Bronchial epithelial cell (primary cell): ENCODE measurements at regions not wholly inside any gene's neighbourhood (a gene's known extent, or its start where the extent isn't known, plus 50 kb on each side); places are given as distances from the start of the nearest gene placed in this dataset.
A peak's percentile ranks its signal among the peaks of the same experiment; 100 is the strongest.

Experiments
- DNase-seq: peaks from one replicate; pipeline ENCODE4 v3.0.0-alpha.2; 2010; ENCODE audit warnings: low read depth
- FAIRE-seq: peaks from 2 replicates; lab custom pipeline; 2011; peaks lifted over from hg19 to GRCh38; lab: Jason Lieb, UNC
- H3K27me3 ChIP-seq: 2 replicates; pipeline ENCODE4 v1.5.1; 2011; ENCODE audit warnings: low read length; ENCODE audit not compliant: control insufficient read depth, insufficient read depth
- H3K36me3 ChIP-seq: 2 replicates; pipeline ENCODE4 v1.5.1; 2011; ENCODE audit warnings: low read length; ENCODE audit not compliant: control insufficient read depth, insufficient read depth
- H3K4me3 ChIP-seq: 2 replicates; pipeline ENCODE4 v1.5.1; 2011; ENCODE audit warnings: mild to moderate bottlenecking, low read depth, low read length, control low read depth
- TF ChIP-seq, protein P1 (sequence below): IDR thresholded peaks from 2 replicates; pipeline ENCODE4 v1.5.1; 2011; ENCODE audit warnings: mild to moderate bottlenecking, moderate library complexity, low read length, control low read depth, inconsistent platforms; ENCODE audit not compliant: insufficient read depth, severe bottlenecking

DNA sequence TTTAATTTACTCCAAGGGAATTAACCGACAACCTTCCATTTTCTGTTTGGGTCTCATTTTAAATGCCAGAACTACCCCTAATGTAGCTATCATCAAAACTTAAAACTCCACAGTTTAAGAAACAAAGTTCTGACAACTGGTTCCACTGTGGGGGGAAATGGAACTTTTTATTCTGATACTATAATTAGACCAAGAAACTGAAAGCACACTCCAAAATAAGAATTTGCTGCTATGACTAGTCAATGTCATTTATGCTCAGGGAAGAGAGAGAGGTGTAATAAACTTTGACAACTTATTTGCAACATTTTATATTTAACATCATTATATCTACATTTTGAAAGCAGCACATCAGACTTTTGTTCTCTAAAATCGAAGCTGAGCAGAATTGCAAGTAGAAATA lies 169.2 kb downstream of the ANXA2 start:
- no peak for FAIRE-seq
- no peak for DNase-seq
- TF ChIP-seq, protein P1, sequence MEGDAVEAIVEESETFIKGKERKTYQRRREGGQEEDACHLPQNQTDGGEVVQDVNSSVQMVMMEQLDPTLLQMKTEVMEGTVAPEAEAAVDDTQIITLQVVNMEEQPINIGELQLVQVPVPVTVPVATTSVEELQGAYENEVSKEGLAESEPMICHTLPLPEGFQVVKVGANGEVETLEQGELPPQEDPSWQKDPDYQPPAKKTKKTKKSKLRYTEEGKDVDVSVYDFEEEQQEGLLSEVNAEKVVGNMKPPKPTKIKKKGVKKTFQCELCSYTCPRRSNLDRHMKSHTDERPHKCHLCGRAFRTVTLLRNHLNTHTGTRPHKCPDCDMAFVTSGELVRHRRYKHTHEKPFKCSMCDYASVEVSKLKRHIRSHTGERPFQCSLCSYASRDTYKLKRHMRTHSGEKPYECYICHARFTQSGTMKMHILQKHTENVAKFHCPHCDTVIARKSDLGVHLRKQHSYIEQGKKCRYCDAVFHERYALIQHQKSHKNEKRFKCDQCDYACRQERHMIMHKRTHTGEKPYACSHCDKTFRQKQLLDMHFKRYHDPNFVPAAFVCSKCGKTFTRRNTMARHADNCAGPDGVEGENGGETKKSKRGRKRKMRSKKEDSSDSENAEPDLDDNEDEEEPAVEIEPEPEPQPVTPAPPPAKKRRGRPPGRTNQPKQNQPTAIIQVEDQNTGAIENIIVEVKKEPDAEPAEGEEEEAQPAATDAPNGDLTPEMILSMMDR, result no peak
- peaks cover 17% of the 10 kb centered on the region for H3K27me3 ChIP-seq
- no peak overlapping the region for H3K4me3 ChIP-seq
- H3K36me3 ChIP-seq, result no peaks in the 10 kb centered on the region

DNA sequence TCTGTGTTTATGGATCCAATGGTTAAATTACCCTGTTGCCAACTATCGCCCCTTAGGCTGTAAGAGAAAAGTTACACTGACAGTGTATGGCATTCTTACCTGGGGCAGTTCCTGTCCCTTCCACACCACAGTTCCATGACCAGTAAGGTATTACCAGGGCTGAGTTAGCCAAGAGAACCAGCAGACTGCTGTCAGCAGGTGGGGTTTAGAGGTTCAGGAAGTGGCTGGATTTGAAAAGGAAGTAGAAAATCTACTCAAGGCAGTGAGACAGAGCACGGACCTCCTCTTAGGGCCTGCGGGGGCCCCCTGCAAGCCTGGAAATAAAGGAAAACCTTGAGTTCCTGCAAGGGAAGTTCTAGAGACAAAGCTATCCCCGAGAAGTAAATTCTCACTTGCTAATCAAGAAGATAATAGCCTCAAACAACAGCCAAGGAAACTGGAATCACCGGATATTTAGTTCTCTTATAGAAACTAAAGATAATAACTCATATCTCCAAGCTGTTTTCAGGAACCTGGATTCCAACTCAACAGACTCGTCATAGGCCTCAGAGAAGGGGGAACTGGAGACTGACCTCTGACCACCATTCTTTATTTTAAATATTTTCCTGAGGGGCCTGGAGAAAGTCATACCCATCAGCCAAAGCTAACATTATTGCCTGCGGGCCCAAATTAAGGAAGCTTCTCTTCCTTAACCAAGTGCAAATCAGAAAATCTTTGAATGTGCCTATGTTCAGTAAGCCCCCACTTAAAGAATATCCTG lies 161.7 kb downstream of the ANXA2 start:
- no peak overlapping the region for H3K4me3 ChIP-seq
- DNase-seq (no peak), FAIRE-seq (no peak)
- H3K36me3 ChIP-seq, result no peaks in the 10 kb centered on the region
- TF ChIP-seq, protein P1, result no peak
- peaks cover 3% of the 10 kb centered on the region for H3K27me3 ChIP-seq

DNA sequence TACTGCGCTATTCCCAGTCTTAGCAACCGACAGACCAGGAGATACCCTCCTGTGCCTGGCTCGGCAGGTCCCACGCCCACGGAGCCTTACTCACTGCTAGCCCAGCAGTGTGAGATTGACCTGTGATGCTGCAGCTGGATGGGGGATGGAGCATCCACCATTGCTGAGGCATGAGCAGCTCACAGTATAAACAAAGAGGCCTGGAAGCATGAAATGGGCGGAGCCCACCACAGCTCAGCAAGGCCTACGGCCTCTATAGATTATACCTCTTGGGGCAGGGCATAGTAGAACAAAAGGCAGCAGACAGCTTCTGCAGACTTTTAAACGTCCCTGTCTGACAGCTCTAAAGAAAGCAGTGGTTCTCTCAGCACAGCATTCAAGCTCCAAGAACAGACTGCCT lies 160.3 kb downstream of the ANXA2 start:
- H3K36me3 ChIP-seq, result no peaks in the 10 kb centered on the region
- peak; percentile 22 for DNase-seq
- peaks cover 2% of the 10 kb centered on the region for H3K27me3 ChIP-seq
- no peak for FAIRE-seq
- no peak overlapping the region for H3K4me3 ChIP-seq
- TF ChIP-seq, protein P1, result no peak

DNA sequence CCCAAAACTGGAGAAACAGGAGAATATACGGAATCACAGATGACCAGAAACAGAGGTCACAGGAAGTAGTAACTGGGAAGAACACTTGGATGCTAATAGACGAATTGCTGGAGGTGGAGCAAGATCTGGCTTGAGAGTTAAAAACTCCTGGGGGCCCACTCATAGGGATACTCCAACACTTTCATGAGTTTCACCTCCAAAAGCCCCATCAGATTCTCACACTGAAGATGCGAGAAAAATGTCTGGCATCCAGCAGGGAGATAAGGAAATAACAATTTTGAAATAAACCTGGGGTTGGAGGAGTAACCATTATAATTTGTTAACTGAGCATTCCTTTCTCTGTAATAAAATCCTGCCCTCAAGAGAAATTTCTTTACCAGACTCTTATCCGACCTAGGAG lies 154.0 kb downstream of the ANXA2 start:
- no peak for DNase-seq
- FAIRE-seq, result no peak
- no peaks in the 10 kb centered on the region for H3K36me3 ChIP-seq

DNA sequence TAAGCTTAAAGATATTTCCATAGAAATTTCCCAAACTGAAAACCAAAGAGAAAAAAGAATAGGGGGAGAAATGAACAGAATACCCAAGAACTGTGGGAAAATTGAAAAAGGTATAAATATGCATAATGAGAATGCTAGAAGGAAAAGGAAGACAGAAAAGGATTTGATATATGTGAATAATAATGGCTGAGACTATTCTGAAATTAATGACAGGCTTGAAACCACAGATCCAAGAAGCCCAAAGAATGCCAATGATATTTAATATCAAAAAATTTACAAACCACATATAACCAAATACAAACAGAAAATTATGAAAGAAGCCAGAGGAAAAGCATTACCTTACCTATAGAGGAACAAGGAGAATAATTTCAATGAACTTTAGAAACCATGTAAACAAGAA lies 153.0 kb downstream of the ANXA2 start:
- TF ChIP-seq, protein P1, result no peak
- Histone ChIP-seq H3K27me3 (peaks cover 7% of the 10 kb centered on the region), H3K36me3 (no peaks in the 10 kb centered on the region), H3K4me3 (no peak overlapping the region)
- no peak for FAIRE-seq
- no peak for DNase-seq

More for the DNA sequence above, 154.0 kb downstream of the ANXA2 start:
- TF ChIP-seq, protein P1, result no peak
- no peak overlapping the region for H3K4me3 ChIP-seq
- H3K27me3 ChIP-seq, result peaks cover 7% of the 10 kb centered on the region

DNA sequence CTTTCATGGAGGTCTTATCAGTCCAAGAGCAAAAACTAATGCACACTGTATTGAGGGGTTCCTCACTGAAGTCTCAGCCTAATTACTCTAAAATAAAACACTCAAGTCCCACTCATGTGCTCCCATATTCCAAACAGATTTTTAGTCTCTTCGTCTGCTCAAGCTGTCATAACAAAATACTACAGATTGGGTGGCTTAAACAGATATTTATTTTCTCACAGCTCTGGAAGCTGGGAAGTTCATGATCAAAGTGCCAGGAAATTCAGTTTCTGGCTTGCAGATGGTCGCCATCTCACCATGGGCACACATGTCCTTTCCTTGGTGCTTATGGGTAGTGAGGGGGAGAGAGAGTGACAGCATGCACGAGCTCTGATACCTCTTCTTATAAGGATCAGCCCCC lies 147.5 kb downstream of the ANXA2 start:
- FAIRE-seq (no peak), DNase-seq (no peak)
- no peak overlapping the region for H3K4me3 ChIP-seq
- TF ChIP-seq, protein P1, result no peak
- peaks cover 7% of the 10 kb centered on the region for H3K27me3 ChIP-seq
- no peaks in the 10 kb centered on the region for H3K36me3 ChIP-seq
